Tibial nerve (tissue), 4 donors: ENCODE measurements at regions not wholly inside any gene's neighbourhood (a gene's known extent, or its start where the extent isn't known, plus 50 kb on each side); places are given as distances from the start of the nearest gene placed in this dataset.

ENCODE experiments used
- DNase-seq, 2 donors: peaks; one replicate each; pipeline ENCODE4 v3.0.0-alpha.2; 2019; ENCODE audit warnings: low spot score in 2 of 2
- H3K27ac ChIP-seq, 4 donors: fragments of 200-600 bp; sonication (generic) in 3 of 4; one replicate each; pipeline ENCODE4 v1.5.1; 2017 to 2019; ENCODE audit warnings: mild to moderate bottlenecking in 1 of 4
- H3K27me3 ChIP-seq, 2 donors: fragments of 200-600 bp; sonication (generic) in 1 of 2; one replicate each; pipeline versions ENCODE4 v1.5.1 to v1.6.0; 2017 to 2019
- H3K36me3 ChIP-seq, 3 donors: fragments of 200-600 bp; sonication (generic); one replicate each; pipeline ENCODE4 v1.5.1; 2018 to 2019
- H3K4me1 ChIP-seq, 4 donors: fragments of 200-600 bp; sonication (generic) in 3 of 4; one replicate each; pipeline ENCODE4 v1.5.1; 2017 to 2019
- H3K4me3 ChIP-seq, 4 donors: fragments of 200-600 bp; sonication (generic) in 3 of 4; one replicate each; pipeline ENCODE4 v1.5.1; 2017 to 2019; ENCODE audit warnings: mild to moderate bottlenecking in 1 of 4, moderate library complexity in 1 of 4
- H3K9me3 ChIP-seq, 4 donors: fragments of 200-600 bp; sonication (generic) in 3 of 4; one replicate each; pipeline ENCODE4 v1.5.1; 2017 to 2019
- CTCF ChIP-seq, 5 experiments: fragments of 200-600 bp in 3 of 5; fragments of 450-650 bp in 2 of 5; sonication (generic) in 3 of 5; IDR thresholded peaks; one replicate each; pipeline ENCODE4 v1.5.1; 2016 to 2019; ENCODE audit warnings: antibody characterized with exemption in 5 of 5, mild to moderate bottlenecking in 3 of 5, moderate library complexity in 2 of 5
- EP300 ChIP-seq, 2 donors: sonication (generic); formaldehyde crosslinking; IDR thresholded peaks; one replicate each; pipeline ENCODE4 v1.6.1; 2017; ENCODE audit warnings: antibody characterized with exemption in 2 of 2, mild to moderate bottlenecking in 1 of 2
- POLR2A ChIP-seq, 2 donors: fragments of 450-650 bp; IDR thresholded peaks; one replicate each; pipeline ENCODE4 v1.6.1; 2017; ENCODE audit warnings: antibody characterized with exemption in 2 of 2, mild to moderate bottlenecking in 2 of 2, moderate library complexity in 2 of 2
- WGBS, 2 donors: methylation state at CpG; one replicate each; pipeline ENCODE4 v1.1.5; 2018; 5-methylcytosine and 5-hydroxymethylcytosine counted together

GRCh38 chr20:22808628-22809027 is 224.3 kb upstream of the FOXA2 start:
- no peak overlapping the region for H3K4me3 ChIP-seq
- no peaks in the 10 kb centered on the region for H3K9me3 ChIP-seq
- DNase-seq = no peak
- H3K36me3 ChIP-seq = no peaks in the 10 kb centered on the region
- no peak overlapping the region for H3K27ac ChIP-seq
- TF ChIP-seq EP300 (IDR thresholded peaks at IDR 0.05) (no peak), POLR2A (IDR thresholded peaks at IDR 0.05) (no peak), CTCF (IDR thresholded peaks at IDR 0.05) (no peak)
- no peaks in the 10 kb centered on the region for H3K27me3 ChIP-seq
- WGBS, 2 donors = 64 to 67% methylated on average over 2 of the region's 2 CpGs
- no peaks in the 10 kb centered on the region for H3K4me1 ChIP-seq

- TF ChIP-seq EP300 (IDR thresholded peaks at IDR 0.05) (no peak), CTCF (IDR thresholded peaks at IDR 0.05) (no peak), POLR2A (IDR thresholded peaks at IDR 0.05) (no peak)
- Histone ChIP-seq H3K36me3 (no peaks in the 10 kb centered on the region), H3K27me3 (no peaks in the 10 kb centered on the region), H3K9me3 (no peaks in the 10 kb centered on the region), H3K4me3 (no peak overlapping the region), H3K27ac (no peak overlapping the region), H3K4me1 (no peaks in the 10 kb centered on the region)
- WGBS, 2 donors = 79 to 87% methylated on average over 7 of the region's 7 CpGs
- DNase-seq = no peak
Observed at GRCh38 chr20:22810030-22810429, 225.1 kb upstream of the SSTR4 start.

GRCh38 chr20:22810626-22811569 is 224.2 kb upstream of the SSTR4 start:
- TF ChIP-seq EP300 (IDR thresholded peaks at IDR 0.05) = no peak
- no peak for TF ChIP-seq POLR2A (IDR thresholded peaks at IDR 0.05)
- TF ChIP-seq CTCF (IDR thresholded peaks at IDR 0.05) = no peak
- Histone ChIP-seq H3K27ac (no peak overlapping the region), H3K27me3 (no peaks in the 10 kb centered on the region), H3K9me3 (no peaks in the 10 kb centered on the region), H3K36me3 (no peaks in the 10 kb centered on the region), H3K4me1 (no peaks in the 10 kb centered on the region), H3K4me3 (no peak overlapping the region)
- no peak for DNase-seq
- 68% methylated on average over 11 of the region's 11 CpGs for WGBS, 2 donors

GRCh38 chr20:22814471-22815205 is 220.5 kb upstream of the SSTR4 start:
- no peak for DNase-seq
- Histone ChIP-seq H3K4me3 (no peak overlapping the region), H3K4me1 (no peaks in the 10 kb centered on the region), H3K27me3 (no peaks in the 10 kb centered on the region), H3K27ac (no peak overlapping the region), H3K36me3 (no peaks in the 10 kb centered on the region), H3K9me3 (no peaks in the 10 kb centered on the region)
- TF ChIP-seq CTCF (IDR thresholded peaks at IDR 0.05) = no peak
- TF ChIP-seq POLR2A (IDR thresholded peaks at IDR 0.05) = no peak
- TF ChIP-seq EP300 (IDR thresholded peaks at IDR 0.05) = no peak
- WGBS, 2 donors = 61 to 71% methylated on average over 9 of the region's 9 CpGs

GRCh38 chr20:22815206-22815551 is 219.9 kb upstream of the SSTR4 start:
- Histone ChIP-seq H3K36me3 (no peaks in the 10 kb centered on the region), H3K9me3 (no peaks in the 10 kb centered on the region), H3K4me3 (no peak overlapping the region), H3K27me3 (no peaks in the 10 kb centered on the region), H3K4me1 (no peaks in the 10 kb centered on the region), H3K27ac (no peak overlapping the region)
- WGBS, 2 donors = 76 to 79% methylated on average over 5 of the region's 5 CpGs
- no peak for DNase-seq
- TF ChIP-seq POLR2A (IDR thresholded peaks at IDR 0.05) (no peak), EP300 (IDR thresholded peaks at IDR 0.05) (no peak), CTCF (IDR thresholded peaks at IDR 0.05) (no peak)
